ENCODE measurements at regions not wholly inside any gene's neighbourhood (a gene's known extent, or its start where the extent isn't known, plus 50 kb on each side); places are given as distances from the start of the nearest gene placed in this dataset.

GRCh38 chr14:57031474-57031873 is 221.2 kb upstream of the OTX2 start:
- no peak overlapping the region for H3K27ac ChIP-seq
- TF ChIP-seq POLR2A (IDR thresholded peaks at IDR 0.05) = no peak
- no peak for TF ChIP-seq CTCF (IDR thresholded peaks at IDR 0.05)
- TF ChIP-seq POLR2AphosphoS5 (IDR thresholded peaks at IDR 0.05) = no peak
- peaks cover 4 to 6% of the 10 kb centered on the region in 2 donors for H3K9me3 ChIP-seq
- H3K4me1 ChIP-seq = no peaks in the 10 kb centered on the region
- intact Hi-C loops (cut with DNase I; ENCODE audit: low total_unique reads) = no loop called here
- no peak overlapping the region for H3K4me3 ChIP-seq
- no peaks in the 10 kb centered on the region for H3K27me3 ChIP-seq
- DNase-seq (ENCODE audit: low spot score in 2 of 2) = no peak
- H3K36me3 ChIP-seq = no peaks in the 10 kb centered on the region

- no peak for TF ChIP-seq POLR2A (IDR thresholded peaks at IDR 0.05)
- no peak for TF ChIP-seq POLR2AphosphoS5 (IDR thresholded peaks at IDR 0.05)
- intact Hi-C loops (cut with DNase I; ENCODE audit: low total_unique reads) = no loop called here
- H3K4me3 ChIP-seq = no peak overlapping the region
- peaks cover 4 to 6% of the 10 kb centered on the region in 2 donors for H3K9me3 ChIP-seq
- no peak for DNase-seq (ENCODE audit: low spot score in 2 of 2)
- no peaks in the 10 kb centered on the region for H3K4me1 ChIP-seq
- no peaks in the 10 kb centered on the region for H3K36me3 ChIP-seq
- H3K27ac ChIP-seq = no peak overlapping the region
- no peaks in the 10 kb centered on the region for H3K27me3 ChIP-seq
Measured at GRCh38 chr14:57029620-57030253, 219.5 kb upstream of the OTX2 start.

GRCh38 chr14:57025456-57025855 is 215.2 kb upstream of the OTX2 start:
- no peaks in the 10 kb centered on the region for H3K36me3 ChIP-seq
- DNase-seq (ENCODE audit: low spot score in 2 of 2) = no peak
- no peaks in the 10 kb centered on the region for H3K4me1 ChIP-seq
- intact Hi-C loops (cut with DNase I; ENCODE audit: low total_unique reads) = no loop called here
- no peaks in the 10 kb centered on the region for H3K27me3 ChIP-seq
- no peak overlapping the region for H3K4me3 ChIP-seq
- TF ChIP-seq CTCF (IDR thresholded peaks at IDR 0.05) = no peak
- TF ChIP-seq POLR2A (IDR thresholded peaks at IDR 0.05) = no peak
- no peak for TF ChIP-seq POLR2AphosphoS5 (IDR thresholded peaks at IDR 0.05)
- no peak overlapping the region for H3K27ac ChIP-seq
- no peaks in the 10 kb centered on the region for H3K9me3 ChIP-seq

GRCh38 chr14:57022608-57023007 is 212.3 kb upstream of the OTX2 start:
- no peak for TF ChIP-seq POLR2A (IDR thresholded peaks at IDR 0.05)
- intact Hi-C loops (cut with DNase I; ENCODE audit: low total_unique reads) = no loop called here
- H3K4me3 ChIP-seq = no peak overlapping the region
- no peak for DNase-seq (ENCODE audit: low spot score in 2 of 2)
- H3K27me3 ChIP-seq = no peaks in the 10 kb centered on the region
- H3K9me3 ChIP-seq = no peaks in the 10 kb centered on the region
- no peaks in the 10 kb centered on the region for H3K4me1 ChIP-seq
- no peaks in the 10 kb centered on the region for H3K36me3 ChIP-seq
- no peak overlapping the region for H3K27ac ChIP-seq

GRCh38 chr14:57018065-57018464 is 207.8 kb upstream of the OTX2 start:
- H3K36me3 ChIP-seq = no peaks in the 10 kb centered on the region
- TF ChIP-seq POLR2A (IDR thresholded peaks at IDR 0.05) = no peak
- H3K4me3 ChIP-seq = no peak overlapping the region
- intact Hi-C loops (cut with DNase I; ENCODE audit: low total_unique reads) = no loop called here
- H3K27ac ChIP-seq = no peak overlapping the region
- no peaks in the 10 kb centered on the region for H3K9me3 ChIP-seq
- DNase-seq (ENCODE audit: low spot score in 2 of 2) = no peak
- no peaks in the 10 kb centered on the region for H3K27me3 ChIP-seq
- H3K4me1 ChIP-seq = no peaks in the 10 kb centered on the region

- no peak for DNase-seq (ENCODE audit: low spot score in 2 of 2)
- H3K27ac ChIP-seq = no peak overlapping the region
- H3K36me3 ChIP-seq = no peaks in the 10 kb centered on the region
- no peak overlapping the region for H3K4me3 ChIP-seq
- H3K27me3 ChIP-seq = no peaks in the 10 kb centered on the region
- no peaks in the 10 kb centered on the region for H3K4me1 ChIP-seq
- H3K9me3 ChIP-seq = no peaks in the 10 kb centered on the region
- no peak for TF ChIP-seq POLR2A (IDR thresholded peaks at IDR 0.05)
- intact Hi-C loops (cut with DNase I; ENCODE audit: low total_unique reads) = no loop called here
Measured at GRCh38 chr14:57013987-57014386, 203.7 kb upstream of the OTX2 start.

GRCh38 chr14:57009585-57010515 is 199.6 kb upstream of the OTX2 start:
- Histone ChIP-seq H3K4me3 (no peak overlapping the region), H3K36me3 (no peaks in the 10 kb centered on the region), H3K27ac (peak overlapping the region in 1 of 2 donors; percentile 26), H3K27me3 (no peaks in the 10 kb centered on the region), H3K9me3 (no peaks in the 10 kb centered on the region), H3K4me1 (no peaks in the 10 kb centered on the region)
- TF ChIP-seq CTCF (IDR thresholded peaks at IDR 0.05) (no peak), POLR2AphosphoS5 (IDR thresholded peaks at IDR 0.05) (no peak), POLR2A (IDR thresholded peaks at IDR 0.05) (no peak)
- DNase-seq (ENCODE audit: low spot score in 2 of 2) = no peak
- intact Hi-C loops (cut with DNase I; ENCODE audit: low total_unique reads) = no loop called here
